OCI-LY7 (cell line): ENCODE measurements at regions not wholly inside any gene's neighbourhood (a gene's known extent, or its start where the extent isn't known, plus 50 kb on each side); places are given as distances from the start of the nearest gene placed in this dataset.

Experiments
- BruUV-seq: library from RNA; stranded (reverse); fragments of 400-500 nt; replicated peaks from 2 replicates; lab custom pipeline; 2021; lab: Mats Ljungman, UMichigan
- CTCF ChIA-PET: fragments of 300-600 bp; sonication (Branson Sonifier 250); formaldehyde crosslinking; loops from one replicate; lab custom pipeline; 2022; ENCODE audit warnings: antibody characterized with exemption; ENCODE audit not compliant: unreplicated experiment; lab: Charles Lee
- POLR2A ChIA-PET: fragments of 300-600 bp; sonication (Branson Sonifier 250); formaldehyde crosslinking; loops from one replicate; lab custom pipeline; 2022; ENCODE audit warnings: antibody characterized with exemption; lab: Charles Lee
- DNase-seq: peaks from one replicate; pipeline ENCODE4 v3.0.0-alpha.2; 2015; ENCODE audit warnings: low spot score
- H2AFZ ChIP-seq: fragments of 200-600 bp; sonication (generic), shearing (Covaris generic); 2 replicates; pipeline ENCODE4 v1.6.1; 2014; ENCODE audit warnings: mild to moderate bottlenecking, antibody characterized with exemption, low read length, moderate library complexity
- H3K27ac ChIP-seq: fragments of 200-600 bp; sonication (generic); 2 replicates; pipeline ENCODE4 v1.5.1; 2014; ENCODE audit warnings: mixed run types, low read depth, mild to moderate bottlenecking, moderate library complexity, low read length, inconsistent platforms; ENCODE audit not compliant: poor library complexity, severe bottlenecking
- H3K36me3 ChIP-seq: fragments of 200-600 bp; sonication (generic); 2 replicates; pipeline ENCODE4 v1.6.1; 2014; ENCODE audit warnings: mild to moderate bottlenecking, antibody characterized with exemption, low read length, moderate library complexity, mixed read lengths; ENCODE audit not compliant: insufficient read depth
- H3K4me1 ChIP-seq: fragments of 200-600 bp; sonication (generic); 2 replicates; pipeline ENCODE4 v1.5.1; 2014; ENCODE audit warnings: mild to moderate bottlenecking, low read length; ENCODE audit not compliant: insufficient read depth, poor library complexity, severe bottlenecking
- H3K4me2 ChIP-seq: fragments of 200-600 bp; sonication (generic); 2 replicates; pipeline ENCODE4 v1.6.1; 2014; ENCODE audit warnings: mild to moderate bottlenecking, low read length
- H3K4me3 ChIP-seq: fragments of 200-600 bp; sonication (generic); 2 replicates; pipeline ENCODE4 v1.5.1; 2014; ENCODE audit warnings: mild to moderate bottlenecking, low read depth, low read length; ENCODE audit not compliant: poor library complexity, severe bottlenecking
- H3K79me2 ChIP-seq: fragments of 200-600 bp; sonication (generic); 2 replicates; pipeline ENCODE4 v1.6.1; 2016; ENCODE audit warnings: low read depth, mild to moderate bottlenecking, low read length, moderate library complexity, mixed read lengths; ENCODE audit not compliant: insufficient read depth
- H3K9me2 ChIP-seq: fragments of 200-600 bp; sonication (generic); 2 replicates; pipeline ENCODE4 v1.6.1; 2016; ENCODE audit warnings: mild to moderate bottlenecking, low read length, mixed read lengths; ENCODE audit not compliant: insufficient read depth
- H3K9me3 ChIP-seq: fragments of 200-600 bp; sonication (generic); 2 replicates; pipeline ENCODE4 v1.6.1; 2014; ENCODE audit warnings: mild to moderate bottlenecking, mixed run types, low read length, mixed read lengths
- H4K20me1 ChIP-seq: fragments of 200-600 bp; sonication (generic); 2 replicates; pipeline ENCODE4 v1.6.1; 2014; ENCODE audit warnings: mild to moderate bottlenecking, antibody characterized with exemption, low read length, moderate library complexity, mixed read lengths; ENCODE audit not compliant: insufficient read depth
- CTCF ChIP-seq: fragments of 200-600 bp; sonication (generic); conservative IDR thresholded peaks from 2 replicates; pipeline ENCODE4 v1.5.1; 2014; ENCODE audit warnings: mild to moderate bottlenecking, antibody characterized with exemption, low read length, moderate library complexity, mixed read lengths
- EZH2phosphoT487 ChIP-seq: fragments of 200-600 bp; sonication (generic); IDR thresholded peaks from 2 replicates; pipeline ENCODE4 v1.6.1; 2018; ENCODE audit warnings: low read depth, borderline replicate concordance, mild to moderate bottlenecking, mixed run types, antibody characterized with exemption, low read length, moderate library complexity, mixed read lengths
- intact Hi-C: fragments of 100-400 bp; cut with micrococcal nuclease; formaldehyde crosslinking; loops from one replicate; pipeline ENCODE4 v1.10.0; 2022; ENCODE audit not compliant: unreplicated experiment

GRCh38 chr6:1153696-1154245, 158.1 kb upstream of the FOXQ1 start:
- no peaks in the 10 kb centered on the region for H3K36me3 ChIP-seq
- BruUV-seq, result no TSS peak
- TF ChIP-seq EZH2phosphoT487, result no peak
- no peak for TF ChIP-seq CTCF
- intact Hi-C loops, result no loop called here
- no peak overlapping the region for H3K4me3 ChIP-seq
- ChIA-PET POLR2A (no interaction called here), CTCF (no interaction called here)
- H3K4me2 ChIP-seq, result no peak overlapping the region
- H3K9me3 ChIP-seq, result no peaks in the 10 kb centered on the region
- no peaks in the 10 kb centered on the region for H3K4me1 ChIP-seq
- DNase-seq, result no peak
- H3K9me2 ChIP-seq, result no peaks in the 10 kb centered on the region
- no peak overlapping the region for H3K27ac ChIP-seq
- no peaks in the 10 kb centered on the region for H4K20me1 ChIP-seq
- no peaks in the 10 kb centered on the region for H3K79me2 ChIP-seq
- H2AFZ ChIP-seq, result no peak overlapping the region

GRCh38 chr6:1146500-1146899, 165.4 kb upstream of the FOXQ1 start:
- Histone ChIP-seq H3K27ac (no peak overlapping the region), H3K4me2 (no peak overlapping the region), H3K36me3 (no peaks in the 10 kb centered on the region), H2AFZ (no peak overlapping the region), H3K4me1 (no peaks in the 10 kb centered on the region), H4K20me1 (no peaks in the 10 kb centered on the region), H3K4me3 (no peak overlapping the region), H3K79me2 (no peaks in the 10 kb centered on the region), H3K9me3 (no peaks in the 10 kb centered on the region), H3K9me2 (no peaks in the 10 kb centered on the region)
- DNase-seq, result no peak
- TF ChIP-seq EZH2phosphoT487 (no peak), CTCF (no peak)
- BruUV-seq, result no TSS peak
- ChIA-PET CTCF (no interaction called here), POLR2A (no interaction called here)
- intact Hi-C loops, result no loop called here

DNA sequence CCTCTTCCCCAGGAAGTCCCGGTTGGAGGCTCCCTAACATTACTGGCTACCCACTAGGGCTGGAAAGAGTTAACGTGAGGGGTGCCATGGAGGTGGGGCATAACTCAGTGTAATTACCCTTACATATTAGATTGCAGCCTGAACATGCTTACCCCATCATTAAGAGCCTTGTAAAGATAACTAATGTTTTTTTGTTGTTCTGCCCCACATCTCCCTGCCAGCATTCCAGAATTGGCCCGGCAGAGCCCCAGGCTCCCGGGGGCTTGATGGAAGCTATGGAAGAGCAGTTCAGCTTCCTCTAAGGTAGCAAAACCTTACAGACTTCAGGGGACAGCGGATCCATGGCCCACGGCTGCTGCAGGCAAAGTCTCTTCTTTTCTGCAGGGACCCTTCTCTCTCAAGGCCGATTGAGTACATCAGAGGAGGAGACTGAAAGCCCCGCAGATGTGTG, 166.1 kb upstream of the FOXQ1 start:
- no peaks in the 10 kb centered on the region for H3K9me2 ChIP-seq
- H3K4me1 ChIP-seq, result no peaks in the 10 kb centered on the region
- ChIA-PET CTCF (no interaction called here), POLR2A (no interaction called here)
- H3K36me3 ChIP-seq, result no peaks in the 10 kb centered on the region
- no TSS peak for BruUV-seq
- no peaks in the 10 kb centered on the region for H4K20me1 ChIP-seq
- H2AFZ ChIP-seq, result no peak overlapping the region
- no peak overlapping the region for H3K4me2 ChIP-seq
- no peaks in the 10 kb centered on the region for H3K9me3 ChIP-seq
- intact Hi-C loops, result no loop called here
- no peak overlapping the region for H3K27ac ChIP-seq
- no peak for DNase-seq
- no peak overlapping the region for H3K4me3 ChIP-seq
- TF ChIP-seq EZH2phosphoT487 (no peak), CTCF (no peak)
- no peaks in the 10 kb centered on the region for H3K79me2 ChIP-seq
